GM21526 (cell line): ENCODE measurements at regions not wholly inside any gene's neighbourhood (a gene's known extent, or its start where the extent isn't known, plus 50 kb on each side); places are given as distances from the start of the nearest gene placed in this dataset.

Source experiments
- ATAC-seq: cut with Tn5 transposase; IDR thresholded peaks from one replicate; pipeline ENCODE4 v1.9.1; 2021; ENCODE audit warnings: moderate library complexity; ENCODE audit not compliant: unreplicated experiment, low FRiP score

DNA sequence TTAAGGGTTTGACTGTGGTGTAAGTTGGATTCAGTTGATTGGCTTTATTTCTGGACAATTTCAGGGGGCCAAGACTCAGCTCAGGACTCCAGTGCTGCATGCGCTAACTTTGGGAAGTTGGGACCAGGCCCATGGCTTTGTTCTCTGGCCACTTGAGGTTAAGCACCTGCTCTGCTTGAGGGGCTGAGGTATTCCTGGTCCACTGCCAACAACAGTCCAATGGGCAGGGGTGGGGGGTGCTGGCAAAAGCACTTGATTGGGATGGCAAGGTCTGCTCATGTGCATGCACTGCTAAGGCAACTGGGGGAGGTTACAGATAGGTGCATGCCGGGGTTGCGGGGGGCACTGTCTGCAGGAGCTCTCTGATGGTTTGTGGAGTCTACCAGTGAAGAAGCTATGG lies 52.6 kb upstream of the ASB17 start:
- ATAC-seq, result no peak

DNA sequence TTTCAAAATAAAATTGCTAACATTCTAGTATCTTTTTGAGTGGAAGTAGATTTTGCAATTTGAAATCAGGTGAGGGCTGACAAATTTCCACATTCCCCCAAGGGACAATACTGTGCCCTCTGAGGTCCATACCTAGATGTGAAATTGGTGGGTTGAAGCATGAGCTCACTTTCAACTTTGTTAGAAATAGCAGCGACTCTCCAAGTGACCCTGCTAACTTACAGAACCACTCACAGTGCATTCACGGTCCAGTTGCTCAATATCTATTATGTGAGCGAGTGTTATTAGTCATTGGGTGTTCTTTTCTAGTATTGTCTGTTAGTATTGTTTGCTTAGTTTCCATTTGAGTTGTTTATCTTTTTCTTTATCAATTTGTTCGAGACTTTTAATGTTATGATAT lies 53.6 kb upstream of the ASB17 start:
- peak; percentile 89 for ATAC-seq

DNA sequence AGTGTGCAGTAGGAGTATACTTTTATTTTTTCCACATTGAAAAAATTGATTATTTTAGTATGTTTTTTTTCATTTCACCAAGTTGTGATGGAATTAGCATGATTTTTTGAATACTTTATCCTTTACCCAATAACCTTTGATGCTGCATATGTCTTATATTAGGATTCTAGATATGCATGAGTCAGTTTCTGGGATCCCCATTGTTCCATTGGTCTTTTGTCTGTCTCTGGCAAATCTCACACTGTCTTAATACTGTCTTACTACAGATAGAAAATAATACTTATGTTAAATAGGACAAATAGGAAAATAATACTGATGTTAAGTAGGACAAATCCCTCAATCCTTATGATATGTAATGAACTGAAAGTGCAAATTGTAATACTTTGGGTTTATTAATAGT lies 54.3 kb upstream of the ASB17 start:
- no peak for ATAC-seq

DNA sequence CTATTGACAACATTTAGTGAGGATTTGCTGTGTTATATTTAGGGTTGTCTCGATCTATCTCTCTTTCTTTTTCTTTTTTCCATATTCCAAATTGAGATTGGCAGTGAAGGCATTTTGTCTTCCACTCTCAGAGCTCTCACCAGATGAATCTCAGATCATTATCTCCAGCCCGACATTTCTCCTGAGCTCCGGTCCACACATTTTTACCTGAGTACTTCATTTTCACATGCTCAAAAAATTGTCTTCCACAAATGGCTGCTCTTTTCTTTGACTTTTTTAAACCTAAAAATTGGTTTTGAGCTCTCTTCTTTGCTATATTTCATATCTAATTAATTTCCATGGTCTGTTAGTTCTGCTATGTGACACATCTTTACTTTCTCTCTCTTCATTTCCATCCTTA lies 56.9 kb upstream of the ASB17 start:
- ATAC-seq, result no peak

DNA sequence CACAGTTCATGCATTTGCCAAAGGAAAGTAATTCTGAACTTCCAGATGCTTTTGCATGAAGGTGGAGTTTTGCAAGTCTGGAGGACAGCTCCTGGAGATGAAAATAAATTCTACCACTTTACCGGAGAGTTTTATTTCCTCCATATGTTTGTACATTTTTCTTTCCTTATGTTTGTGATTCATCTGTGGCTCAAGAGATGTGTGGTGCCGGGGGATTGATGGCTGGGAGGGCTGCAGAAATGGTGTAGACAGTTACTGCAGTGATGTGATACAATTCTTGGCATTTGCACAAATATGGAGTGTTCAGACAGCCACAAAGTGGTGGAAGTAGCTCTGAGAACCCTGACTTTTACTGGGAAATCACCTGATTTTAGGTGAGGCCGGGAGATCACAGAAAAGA lies 58.5 kb upstream of the ASB17 start:
- no peak for ATAC-seq

DNA sequence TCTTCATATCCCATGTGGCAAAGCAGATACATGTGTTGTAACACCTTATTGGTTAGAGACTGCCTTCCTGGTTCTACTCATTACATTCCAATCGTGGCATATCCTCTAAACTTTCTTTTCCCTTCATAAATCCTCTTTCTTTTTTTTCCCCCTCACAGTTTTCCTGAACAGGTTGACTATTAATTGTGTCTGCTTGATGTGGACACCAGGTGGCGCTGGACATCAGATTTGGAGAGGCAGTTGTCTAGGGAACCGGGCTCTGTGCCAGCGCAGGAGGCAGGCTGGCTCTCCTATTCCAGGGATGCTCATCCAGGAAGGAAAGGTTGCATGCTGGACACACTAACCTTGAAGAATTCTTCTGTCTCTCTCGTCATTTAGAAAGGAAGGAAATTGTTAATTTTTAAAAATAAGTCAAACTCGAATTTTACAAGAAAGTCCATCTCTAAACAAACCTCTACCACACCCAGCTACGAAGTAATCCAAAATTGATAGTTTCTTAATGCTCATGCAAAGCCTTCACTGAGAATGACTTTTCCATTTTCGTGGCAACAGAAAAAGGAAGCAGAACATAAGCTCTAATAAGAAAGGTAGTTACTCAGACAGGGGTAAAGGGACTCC lies 59.4 kb upstream of the ASB17 start:
- ATAC-seq, result peak; percentile 81

DNA sequence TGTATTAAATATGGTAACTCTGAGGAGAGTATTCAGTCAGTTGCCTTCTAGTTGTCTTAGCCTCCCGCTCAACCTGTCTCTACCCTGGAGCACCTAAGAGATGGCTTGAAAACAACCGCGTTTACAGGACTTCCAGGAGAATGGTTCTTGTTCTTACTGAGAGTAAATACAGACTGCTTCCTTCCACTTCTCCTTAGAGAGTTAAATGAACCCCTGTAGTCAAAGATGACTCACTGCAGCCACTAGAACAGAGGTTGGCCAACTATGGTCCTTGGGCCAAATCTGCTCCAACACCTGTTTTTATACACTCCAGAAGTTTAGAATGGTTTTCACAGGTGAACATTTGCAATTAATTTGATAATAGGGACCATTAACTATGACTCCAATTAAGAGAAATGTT lies 60.1 kb upstream of the ASB17 start:
- ATAC-seq, result no peak

DNA sequence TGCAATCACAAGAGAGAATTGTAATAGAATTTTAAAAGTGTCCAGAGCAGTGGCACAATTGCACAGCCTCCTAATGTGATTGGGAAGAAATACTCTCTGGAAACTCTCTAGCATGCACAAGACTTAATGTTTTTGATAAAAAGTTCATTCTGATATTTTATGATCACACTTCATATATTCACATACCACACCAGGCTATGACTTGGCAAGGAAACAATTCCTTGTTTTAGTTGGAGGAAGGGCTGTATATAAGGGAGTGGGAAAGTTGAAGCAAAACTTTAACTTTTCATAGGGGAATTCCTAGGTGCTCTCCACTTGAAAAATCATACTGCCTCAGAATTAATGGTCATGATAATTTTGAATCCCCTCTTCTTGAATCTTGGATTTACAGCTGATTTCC lies 61.5 kb upstream of the ASB17 start:
- ATAC-seq, result no peak

DNA sequence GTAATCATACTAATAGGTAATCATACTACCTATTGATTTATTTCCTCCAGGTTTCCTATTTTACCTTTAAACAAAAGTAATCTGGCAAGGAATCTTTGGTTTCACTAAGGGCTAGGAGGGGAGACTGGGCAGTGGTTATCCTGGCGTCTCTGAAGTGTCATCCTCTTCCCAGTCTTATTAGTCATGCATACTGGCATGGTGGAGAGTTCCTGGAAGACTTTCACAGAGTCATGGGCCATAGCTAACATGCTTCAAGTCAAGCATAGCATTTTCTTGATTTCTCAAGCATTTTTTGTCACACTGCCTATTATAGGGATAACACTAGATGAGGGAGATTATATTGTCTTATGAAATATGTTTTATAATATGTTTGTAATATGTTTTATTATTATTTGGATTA lies 64.0 kb upstream of the ASB17 start:
- no peak for ATAC-seq

DNA sequence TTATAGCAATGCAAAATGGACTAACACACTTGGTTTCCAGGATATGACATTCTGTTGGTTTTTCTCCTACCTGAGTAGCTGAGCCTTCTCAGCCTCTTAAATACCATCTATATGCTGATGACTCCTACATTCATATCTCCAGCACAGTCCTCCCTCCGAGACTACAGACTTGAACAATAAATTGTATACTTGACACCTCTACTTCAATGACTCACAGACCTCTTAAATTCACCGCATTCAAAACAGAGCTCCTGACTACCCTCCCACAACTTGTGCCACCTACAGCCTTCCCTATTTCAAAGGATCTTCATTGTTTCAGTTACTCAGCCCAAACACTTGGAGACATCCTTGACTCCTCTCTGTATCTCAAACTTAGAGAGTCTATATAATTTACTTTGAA lies 66.8 kb upstream of the ASB17 start:
- no peak for ATAC-seq

DNA sequence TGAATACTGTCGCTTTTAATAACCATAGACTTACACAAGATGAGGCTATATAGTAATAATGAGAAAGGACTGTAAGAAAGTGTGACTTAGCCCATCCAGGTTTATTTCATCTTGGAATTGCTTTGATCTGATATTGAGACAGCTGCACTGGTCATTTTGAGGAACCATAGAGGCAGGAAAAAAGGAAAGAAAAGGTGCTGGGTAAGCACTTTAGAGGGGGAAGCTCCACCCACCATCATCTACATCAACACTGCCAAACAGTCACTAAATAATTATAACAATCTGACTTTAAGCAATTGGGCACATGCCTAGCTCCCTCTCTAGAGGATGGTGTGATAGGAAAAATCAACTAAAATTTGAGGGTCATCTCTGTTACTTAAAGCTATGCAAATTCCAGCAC lies 70.6 kb upstream of the ST6GALNAC3 start:
- ATAC-seq, result no peak

DNA sequence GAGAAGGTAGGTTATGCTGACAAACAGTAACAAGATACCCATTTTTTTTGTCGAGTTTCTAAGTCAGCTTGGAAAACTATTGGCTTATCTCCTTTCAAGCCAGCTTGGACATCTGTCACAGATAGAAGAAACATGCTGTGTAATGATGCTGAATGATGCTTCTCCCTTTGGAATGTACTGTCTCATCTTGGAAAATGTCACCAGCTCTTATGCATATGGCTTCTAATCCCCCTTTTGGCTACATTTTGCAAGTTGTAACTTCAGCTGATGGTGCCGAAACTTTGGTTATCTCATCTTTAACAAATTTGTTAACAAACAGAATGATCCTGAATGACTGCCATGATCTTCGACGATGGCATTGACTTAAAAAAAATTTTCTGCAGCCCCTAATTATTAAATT lies 68.8 kb upstream of the ST6GALNAC3 start:
- ATAC-seq, result no peak

DNA sequence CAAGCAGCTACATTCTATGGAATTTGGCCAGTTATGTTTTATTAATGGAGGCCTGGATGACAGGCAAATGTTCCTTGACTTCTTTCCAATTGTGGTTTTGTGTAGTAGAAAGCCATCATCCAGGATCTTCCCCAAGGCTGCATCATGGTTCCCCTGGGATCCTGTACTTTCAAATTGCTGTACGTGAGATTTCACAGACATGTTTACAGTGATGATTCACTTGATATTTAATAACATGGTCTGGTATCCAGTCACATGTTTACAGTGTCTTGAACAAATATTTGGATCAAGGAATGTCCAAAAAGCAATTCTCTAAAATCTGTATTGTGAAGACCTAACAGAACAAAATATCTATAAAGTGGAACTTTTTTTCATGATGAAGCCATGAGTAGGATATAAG lies 68.3 kb upstream of the ST6GALNAC3 start:
- ATAC-seq, result no peak

DNA sequence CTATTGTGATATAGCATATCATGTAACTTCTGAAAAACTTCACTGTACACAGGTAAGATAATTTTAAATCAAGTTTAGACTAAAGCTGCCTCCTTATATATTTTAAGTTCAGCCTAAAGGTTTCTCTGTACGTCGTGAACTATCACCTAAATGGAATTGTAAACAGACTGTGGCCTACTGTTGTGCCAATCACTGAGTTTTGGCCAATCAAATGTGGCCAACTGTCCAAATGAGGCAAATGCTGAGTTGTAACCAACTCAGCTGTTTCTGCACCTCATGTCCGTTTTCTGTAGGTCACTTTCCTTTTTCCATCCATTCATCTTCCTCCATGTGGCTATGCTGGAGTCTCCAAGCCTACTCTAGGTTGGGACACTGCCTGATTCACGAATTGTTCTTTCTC lies 63.7 kb upstream of the ST6GALNAC3 start:
- no peak for ATAC-seq

DNA sequence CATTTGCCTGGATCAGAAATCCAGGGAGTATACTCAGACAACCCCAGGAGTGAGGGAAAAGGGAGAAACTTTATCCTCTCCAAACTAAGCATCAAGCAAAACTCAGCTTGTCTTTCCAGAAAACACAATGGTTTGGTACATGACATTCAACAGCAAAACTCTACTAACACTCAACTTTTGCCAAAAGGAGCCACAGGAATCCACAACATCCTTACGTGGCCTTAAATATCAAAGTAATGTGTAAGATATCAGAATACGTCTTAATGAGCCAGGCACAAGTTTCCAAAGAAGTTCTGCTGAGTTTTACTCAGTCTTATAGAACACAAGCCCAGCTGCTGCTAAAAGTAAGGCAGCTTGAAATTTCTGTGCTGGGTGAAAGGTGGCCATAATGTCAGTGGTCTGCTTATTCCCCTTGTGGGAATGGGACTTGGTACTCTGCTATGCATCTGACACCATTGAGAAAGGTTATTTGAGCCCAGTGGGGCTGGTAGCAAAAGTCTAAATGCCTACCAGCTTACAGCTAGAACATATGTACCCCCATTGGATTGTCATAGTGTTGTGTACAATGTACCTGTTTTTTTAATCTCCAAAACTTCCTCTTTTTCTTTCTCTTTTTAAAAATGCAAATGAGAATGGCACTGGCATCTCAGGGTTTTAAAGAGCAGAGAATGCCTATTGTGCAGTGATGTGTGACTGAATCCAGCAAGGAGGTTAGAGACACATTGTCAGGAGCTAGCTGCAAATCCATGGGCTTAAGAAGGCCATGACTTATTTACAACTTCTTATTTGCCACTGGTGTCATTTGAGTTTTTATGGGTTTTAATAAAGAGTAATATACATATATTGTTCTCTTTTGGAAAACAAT lies 62.0 kb upstream of the ST6GALNAC3 start:
- no peak for ATAC-seq

DNA sequence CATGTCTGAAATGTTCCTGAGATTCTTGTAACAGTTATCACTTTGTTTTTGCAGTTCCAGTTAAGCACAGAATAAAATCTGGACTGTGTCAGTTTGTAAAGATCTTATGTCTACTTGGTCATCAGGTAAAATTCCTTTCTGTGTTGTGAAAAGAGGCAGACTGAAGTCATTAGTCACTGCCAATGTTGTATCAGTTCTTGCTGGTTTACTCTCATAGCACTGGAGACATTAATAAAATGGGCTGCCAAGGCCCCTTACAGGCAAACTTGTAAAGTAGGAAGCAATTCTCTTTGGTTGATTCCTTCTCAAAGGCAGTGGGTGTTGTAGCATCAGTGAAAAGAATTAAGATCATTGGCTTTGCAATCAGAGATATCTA lies 61.4 kb upstream of the ST6GALNAC3 start:
- ATAC-seq, result no peak

DNA sequence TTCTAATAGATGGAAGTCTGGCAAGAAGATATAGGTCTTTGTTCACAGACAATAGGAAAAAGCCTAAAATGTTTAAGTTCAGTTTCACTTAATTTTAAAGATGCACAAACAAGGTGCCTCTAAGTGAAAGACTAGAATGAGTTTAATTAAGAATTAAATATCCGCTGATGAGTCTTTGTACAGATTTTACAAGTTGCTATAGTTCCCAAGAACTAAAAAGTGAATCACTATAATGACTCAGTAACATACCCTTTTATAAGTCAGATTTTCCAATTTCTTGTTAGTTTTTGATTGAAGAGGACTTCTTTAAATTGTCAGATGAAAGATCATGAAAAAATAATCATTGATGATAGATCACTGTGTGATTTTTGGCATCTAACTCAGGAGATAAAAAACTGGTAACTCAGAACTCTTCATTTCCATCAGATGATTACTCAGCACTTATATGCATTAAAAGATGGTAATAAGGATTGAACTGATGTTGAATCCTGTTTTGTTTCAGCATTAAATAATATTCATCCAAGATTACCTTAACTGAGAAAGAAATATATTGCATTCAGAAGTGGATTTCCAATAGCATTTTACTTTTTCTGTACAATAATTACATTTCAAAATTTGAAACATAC lies 59.0 kb upstream of the ST6GALNAC3 start:
- no peak for ATAC-seq

DNA sequence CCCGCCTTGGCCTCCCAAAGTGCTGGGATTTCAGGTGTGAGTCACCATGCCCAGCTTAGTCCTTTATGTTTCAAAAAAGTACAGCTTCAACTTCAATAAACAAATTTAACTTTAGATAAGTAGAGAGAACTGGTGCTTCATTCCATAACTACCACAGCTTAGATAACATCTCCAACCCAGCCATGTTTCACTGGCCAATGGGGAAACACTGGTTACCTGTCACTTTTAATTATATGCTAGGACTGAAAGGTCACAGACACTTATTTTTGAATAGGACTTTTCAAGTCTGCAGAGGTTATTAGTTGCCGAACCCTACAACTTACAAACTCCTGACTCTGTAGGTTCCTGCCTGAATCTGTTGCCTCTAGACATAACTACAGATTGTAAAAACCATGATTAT lies 56.5 kb upstream of the ST6GALNAC3 start:
- no peak for ATAC-seq

DNA sequence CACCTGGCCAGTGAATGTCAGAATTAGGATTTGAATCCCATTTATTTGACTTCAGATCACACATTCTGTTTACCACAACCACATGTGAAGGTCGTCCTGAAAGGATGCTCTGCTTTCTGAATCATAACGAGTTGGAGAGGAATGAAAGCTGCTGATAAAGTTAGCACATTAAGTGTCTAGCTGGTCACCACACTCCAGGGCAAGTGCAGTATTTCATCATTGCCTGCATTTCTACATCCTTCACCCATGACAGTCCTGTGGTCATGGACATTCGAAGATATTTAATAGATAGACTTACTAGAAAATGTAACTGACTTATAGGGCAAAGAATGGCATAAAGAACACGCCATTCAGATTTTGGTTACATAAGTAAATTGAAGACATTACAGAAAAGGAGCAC lies 52.7 kb upstream of the ST6GALNAC3 start:
- no peak for ATAC-seq

DNA sequence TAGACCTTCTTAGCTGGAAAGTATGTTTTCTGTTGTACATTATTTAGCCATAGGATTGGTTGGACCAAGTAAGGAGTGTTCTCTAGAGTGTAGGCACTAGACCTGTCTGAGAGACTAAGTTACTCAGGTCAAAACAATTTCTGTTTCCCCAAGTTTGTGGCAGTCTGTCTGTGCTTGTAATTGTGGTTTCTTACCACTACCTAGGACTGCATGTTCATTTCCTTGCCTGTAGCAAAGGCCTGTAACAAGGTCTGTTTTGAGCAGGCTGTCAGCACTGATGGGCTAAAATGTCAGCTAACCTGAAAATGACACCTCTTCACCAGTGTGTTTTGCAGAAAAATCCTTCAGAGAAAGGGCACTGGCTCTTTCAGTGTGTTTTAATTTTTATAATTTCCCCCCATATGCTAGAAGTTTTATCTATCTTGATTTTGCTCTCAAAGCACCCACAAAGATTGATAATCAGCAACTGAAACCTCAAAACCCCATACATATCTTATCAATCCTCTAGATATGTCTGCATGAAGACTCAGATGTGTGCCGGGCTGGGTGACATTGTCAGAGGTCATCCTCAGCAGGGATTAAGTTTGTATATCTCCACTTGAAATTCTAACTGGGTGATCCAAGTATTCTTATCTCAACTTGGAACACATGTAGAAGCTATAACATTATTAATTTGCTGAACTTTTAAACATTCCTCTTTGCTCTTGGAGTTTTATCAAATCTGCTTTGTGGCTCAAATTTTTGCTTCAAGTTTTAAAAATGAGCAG lies 50.7 kb upstream of the ST6GALNAC3 start:
- no peak for ATAC-seq
